DMS114 treated with DMSO at 0.1 percent for 48 hours (cell line): ENCODE measurements at regions not wholly inside any gene's neighbourhood (a gene's known extent, or its start where the extent isn't known, plus 50 kb on each side); places are given as distances from the start of the nearest gene placed in this dataset.

ENCODE experiments used
- DNase-seq: peaks from one replicate; lab custom pipeline; 2025; ENCODE audit not compliant: unreplicated experiment; lab: John Stamatoyannopoulos, UW

DNA sequence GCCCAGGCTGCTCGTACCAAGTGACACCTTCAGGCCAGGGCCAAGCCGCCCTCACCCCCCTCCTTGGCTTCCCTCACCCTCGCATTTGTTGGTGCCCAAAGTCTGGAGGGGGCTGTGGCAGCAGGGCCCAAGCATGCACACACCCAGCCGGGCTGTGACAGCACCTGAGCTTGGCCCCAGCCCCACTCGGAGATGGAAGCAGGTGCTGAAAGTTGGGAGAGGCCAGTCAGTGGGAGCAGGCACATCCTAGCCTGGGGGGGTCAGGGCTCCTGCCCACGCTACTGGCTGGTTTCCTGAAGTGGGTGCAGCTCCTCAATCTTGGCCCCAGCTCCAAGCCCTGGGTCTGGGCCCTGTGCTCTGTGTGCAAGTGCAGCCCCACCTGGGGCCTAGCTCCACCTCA, 228.0 kb downstream of the RDH14 start:
- DNase-seq = no peak

DNA sequence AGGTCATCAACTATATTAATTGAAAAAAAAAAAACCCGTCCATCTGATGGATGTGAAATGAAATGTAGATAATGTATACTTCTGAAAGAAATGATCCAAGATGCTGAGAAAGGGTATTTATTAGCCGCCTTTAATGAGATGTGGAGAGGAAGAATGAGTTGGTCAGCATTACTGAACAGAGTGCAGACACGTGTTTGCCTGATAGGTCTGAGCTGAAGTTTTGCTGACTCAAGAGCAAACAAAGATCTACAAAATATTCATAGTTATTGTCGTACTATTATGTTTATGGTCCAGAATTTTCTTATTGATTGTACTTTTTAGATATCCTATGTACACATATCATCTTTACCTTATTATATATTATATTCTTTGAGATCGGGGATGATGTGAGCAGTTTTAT, 235.3 kb downstream of the RDH14 start:
- no peak for DNase-seq

DNA sequence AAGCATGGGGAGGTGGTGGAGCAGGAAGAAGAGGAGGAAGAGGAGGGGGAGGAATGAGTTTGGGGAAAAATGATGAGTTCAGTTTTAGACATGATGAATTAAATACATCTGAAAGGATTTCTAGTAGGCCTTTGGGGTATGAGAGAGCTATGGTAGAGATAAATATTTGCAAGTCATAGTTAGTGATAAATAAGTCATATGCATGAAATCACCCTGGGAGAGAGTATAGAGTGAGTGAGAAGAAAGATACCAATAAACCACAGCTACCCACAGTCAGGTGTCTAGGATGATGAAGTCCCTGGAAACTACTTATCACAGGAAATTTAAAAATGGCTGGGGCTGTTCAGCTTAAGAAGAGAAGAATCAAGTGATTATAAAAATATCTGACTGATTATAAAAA, 240.5 kb downstream of the RDH14 start:
- DNase-seq = no peak

DNA sequence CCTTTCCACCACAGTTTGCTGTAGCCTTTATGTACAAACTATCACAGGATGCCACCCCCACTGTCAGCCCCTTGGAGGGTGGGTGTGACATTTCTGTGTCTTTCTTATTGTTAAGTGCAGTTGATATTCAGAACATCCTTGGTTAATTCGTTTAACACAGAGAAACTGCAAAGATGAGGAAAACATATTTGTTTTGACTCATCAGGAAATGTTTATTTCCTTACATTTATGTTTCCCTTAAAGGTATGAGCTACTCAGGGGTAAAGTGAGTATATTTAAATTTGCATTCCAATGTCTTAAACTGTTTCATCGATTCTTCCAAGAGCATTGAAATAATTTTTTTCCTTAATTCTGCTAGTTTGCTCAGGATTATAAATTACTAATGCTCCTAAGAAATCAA, 243.4 kb downstream of the RDH14 start:
- DNase-seq = no peak

DNA sequence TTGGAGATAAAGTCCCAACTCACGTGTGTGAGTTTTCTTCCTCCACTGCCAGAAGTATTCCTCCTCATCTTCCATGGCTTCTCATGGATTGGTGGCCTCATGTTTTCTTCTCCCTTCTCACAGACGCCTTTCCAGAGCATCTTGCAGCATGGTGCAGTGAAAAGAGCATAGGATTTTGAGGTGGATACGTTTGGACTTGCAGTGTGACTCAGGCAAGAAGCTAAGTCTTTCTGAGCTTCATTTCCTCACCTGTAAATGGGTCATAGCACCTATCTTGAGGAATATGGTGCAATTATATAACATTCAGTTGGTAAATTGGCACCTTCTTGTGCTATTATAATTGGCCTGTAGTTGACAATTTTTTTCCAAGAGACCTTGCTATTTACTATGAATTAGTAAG, 247.6 kb downstream of the RDH14 start:
- no peak for DNase-seq

DNA sequence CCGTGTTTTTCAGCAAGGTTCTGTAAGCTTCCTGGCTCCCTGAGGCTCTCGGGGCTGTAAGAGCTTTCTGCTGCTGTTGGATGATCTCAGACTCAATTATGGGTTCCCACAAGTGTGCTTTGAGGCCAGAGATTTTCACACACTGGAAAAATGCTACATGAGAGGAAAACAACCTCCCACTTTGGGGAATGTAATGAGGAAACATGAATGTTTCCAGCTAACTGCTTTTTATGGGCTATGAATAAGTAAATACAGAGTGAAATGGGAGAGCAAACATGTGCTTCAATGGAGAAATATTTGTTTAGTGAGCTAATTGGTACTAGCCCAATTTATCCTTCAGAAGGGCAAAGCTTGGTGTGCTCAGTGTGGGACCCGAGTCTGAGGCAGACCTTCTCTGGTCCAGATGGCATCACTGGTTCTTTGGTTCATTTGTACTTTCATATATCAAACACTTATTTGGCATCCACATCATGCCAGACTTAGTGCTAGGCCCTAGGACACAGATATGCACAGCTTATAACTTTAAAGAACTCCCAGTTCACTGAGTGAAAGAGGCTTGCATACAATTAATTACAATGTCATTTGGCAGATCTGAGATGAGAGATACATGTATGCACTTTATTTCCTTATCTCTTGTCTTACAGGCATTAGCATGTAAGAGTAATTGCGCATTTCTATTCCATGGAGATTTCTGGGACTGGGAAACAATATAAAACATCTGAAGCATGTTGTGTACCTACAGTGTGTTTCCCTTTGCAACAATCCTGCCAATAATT, 248.8 kb downstream of the RDH14 start:
- DNase-seq = no peak

DNA sequence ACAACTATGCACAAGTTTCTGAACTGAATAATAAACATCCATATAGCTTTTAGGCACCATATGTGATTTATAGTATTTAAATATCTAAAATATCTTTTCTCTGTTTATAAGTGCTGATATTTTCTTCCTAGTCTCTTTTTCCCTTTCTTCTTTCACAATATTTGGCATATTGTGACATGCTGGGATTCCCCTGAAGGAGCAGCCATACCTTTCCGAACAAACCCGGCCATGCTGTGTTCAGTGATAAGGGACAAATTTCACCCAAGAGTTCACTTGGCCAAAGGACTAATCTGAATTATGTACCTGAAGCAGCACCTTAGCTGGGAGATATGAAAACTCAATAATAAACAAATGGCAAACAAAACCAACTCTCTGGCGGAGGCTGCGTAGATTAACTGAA, 250.8 kb downstream of the RDH14 start:
- DNase-seq = no peak

DNA sequence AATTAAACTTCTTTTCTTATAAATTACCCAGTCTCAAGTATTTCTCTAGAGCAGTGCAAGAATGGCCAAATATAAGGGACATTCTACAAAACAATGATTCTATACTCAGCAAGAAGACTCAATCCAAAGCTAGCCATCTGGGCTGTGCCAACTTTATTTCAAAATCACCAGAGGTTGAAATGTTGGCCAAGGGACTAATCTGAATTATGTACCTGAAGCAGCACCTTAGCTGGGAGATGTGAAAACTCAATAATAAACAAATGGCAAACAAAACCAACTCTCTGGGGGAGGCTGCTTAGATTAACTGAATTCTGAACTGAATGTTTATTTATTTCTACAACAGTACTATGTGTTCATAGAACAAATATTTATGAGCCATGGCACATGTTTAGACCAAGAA, 251.3 kb downstream of the RDH14 start:
- DNase-seq = no peak

DNA sequence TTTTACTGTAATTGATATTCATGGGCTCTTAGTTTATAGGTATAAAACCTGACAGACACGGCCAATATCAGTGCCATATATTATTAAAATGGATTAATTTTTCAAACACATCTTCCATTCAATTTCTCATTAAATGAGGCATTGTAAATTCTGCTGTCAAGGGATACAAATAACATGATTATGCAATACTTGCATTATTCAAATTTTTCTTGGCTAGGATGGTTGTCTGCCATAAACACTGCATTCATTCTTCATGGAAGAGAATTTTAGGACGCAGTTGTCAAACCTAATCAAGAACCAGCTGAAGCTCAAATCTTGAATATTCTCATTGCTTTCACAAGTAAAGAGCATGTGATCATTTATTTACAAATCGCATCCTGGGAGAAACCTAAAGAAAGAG, 255.6 kb downstream of the RDH14 start:
- DNase-seq = no peak

DNA sequence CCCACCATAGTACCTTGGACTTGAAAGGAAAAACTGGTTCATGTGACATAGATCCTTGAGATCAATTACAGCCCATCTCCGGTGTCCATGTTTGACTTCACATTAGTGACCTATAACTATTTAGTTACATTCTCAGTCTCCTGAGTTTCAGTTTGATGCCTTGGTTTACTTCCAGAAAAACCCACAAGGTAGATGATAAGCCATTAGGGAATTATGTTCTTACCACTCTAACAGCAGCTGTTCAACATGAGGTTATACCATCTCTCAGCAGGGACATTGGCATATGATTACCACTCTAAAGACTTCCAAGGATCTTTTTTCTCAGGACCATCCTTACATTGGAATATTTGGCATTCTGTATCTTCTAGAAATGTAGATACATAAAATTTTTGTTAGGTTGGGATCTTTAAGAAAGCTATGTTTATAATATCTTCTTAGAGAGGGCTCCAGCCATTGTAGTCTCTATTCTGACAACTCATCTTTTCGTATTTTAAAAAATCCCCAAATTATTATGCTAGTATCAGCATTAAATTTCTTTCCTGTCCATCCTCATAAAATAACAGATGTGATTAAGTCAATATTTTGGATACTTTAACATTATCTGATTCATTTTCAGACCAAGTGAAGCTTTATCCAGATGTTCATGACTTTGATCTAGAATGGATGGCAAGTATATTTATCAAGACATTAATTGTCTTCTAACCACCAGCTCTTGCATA, 258.9 kb downstream of the RDH14 start:
- no peak for DNase-seq

DNA sequence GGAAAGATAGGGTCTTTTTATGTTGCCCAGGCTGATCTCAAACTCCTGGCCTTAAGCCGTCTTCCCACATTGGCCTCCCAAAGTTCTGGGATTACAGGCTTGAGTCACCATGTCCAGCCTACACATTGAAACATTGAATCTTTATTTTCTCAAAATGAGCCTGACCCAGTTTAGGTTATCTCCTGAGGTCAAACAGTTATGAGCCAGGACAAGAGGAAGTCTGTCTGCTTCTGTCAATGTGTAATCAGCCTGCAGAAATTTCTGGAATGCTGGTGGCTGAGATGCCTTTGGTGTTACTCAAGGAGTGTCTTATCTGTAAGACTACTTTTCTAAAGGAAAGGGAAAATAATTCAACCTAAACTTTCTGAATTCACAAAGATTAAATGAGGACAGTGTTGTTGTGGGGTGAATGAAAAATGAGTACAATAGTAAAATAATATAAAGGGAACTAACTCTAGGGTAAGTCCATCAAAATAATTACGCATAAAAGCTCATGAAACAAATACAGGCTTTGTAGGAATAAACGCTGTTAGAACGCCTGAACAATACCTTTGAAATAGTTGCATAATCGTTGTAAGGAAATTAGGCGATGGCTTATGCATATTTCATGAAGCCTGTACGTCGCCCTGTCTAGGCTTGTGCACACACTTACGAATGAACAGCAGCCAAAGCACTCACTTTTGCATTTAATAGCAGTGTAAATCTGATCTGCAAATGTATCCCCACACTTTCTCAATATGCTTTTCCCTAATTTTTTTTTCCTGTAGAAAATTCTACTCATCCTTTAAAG, 260.8 kb downstream of the RDH14 start:
- no peak for DNase-seq

DNA sequence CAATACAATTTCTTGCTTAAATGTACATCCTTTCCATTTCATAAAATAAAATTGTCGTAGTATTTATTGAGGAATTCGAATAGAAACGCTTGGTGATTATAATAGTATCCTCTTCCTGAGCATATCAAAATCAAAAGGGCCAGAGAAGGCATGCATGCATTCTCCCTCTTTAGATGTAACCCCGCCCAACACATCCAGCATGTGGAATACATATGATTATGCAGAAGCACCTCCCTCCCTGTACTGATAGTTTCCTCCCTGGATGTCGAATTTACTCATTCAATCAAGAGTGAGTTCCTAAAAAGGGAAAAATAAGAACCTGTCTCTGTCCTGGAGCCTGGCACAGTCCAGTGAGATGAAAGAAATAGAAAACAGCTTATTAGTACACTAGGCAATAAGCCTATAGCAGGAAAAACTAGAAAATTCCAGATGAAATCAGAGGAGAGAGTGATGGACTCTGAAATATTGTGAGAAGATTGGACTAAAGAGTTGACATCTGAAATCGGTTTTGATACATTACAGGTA, 262.9 kb downstream of the RDH14 start:
- DNase-seq = no peak

DNA sequence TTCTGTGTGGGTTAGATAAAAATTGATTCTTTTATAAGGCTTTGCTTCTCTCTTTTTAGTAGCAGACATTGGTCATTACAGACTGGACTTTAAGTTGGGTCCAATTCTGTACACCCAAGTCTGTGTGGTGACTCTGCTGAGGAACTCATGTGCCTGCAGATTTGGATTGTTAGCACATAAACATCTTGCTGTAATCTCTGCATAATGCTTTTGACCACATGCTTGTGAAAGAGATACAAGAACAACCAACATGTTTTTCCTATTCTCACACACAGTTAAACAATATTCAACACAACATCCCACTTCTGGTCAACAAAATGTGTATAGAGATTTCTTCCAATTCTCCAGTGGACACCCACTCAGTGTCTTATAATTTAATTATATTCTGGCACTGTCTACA, 270.1 kb downstream of the RDH14 start:
- no peak for DNase-seq

DNA sequence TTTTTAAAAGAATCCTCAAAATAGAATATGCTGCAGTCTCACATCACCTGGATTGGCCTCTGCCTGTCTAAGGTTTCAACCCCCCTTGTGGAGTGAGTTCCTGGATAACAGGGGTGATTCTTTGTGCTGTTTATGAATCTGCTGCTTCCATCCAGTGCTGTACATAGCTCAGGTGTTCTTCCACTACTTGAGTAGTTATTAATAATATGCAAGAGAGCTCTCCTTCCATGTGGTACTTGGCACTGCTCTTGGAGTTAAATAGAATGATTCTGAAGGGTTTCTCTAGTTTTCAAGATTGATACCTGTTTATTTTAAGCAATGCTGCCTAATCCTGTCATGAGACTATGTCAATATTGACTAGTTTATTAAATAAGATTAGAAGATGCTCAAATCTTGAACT, 273.6 kb downstream of the RDH14 start:
- no peak for DNase-seq

DNA sequence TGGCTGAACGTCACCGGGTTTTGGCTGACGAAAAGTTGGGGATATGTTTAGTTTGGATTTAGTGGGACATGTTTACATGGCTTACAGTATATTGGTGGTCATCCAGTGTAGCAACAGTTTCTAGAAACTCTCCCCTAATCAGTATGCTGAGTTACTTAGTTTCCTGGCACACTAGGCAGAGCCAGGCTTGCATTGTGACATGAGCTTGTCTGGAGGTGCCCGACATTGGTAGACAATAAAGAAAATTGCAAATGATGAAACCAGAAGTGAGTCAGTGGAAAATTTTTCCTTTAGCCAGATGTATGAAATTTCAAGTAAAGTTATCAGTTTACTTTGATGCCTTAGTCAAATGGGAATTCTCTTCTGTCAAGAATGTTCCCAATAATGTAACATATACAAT, 276.1 kb downstream of the RDH14 start:
- DNase-seq = no peak

DNA sequence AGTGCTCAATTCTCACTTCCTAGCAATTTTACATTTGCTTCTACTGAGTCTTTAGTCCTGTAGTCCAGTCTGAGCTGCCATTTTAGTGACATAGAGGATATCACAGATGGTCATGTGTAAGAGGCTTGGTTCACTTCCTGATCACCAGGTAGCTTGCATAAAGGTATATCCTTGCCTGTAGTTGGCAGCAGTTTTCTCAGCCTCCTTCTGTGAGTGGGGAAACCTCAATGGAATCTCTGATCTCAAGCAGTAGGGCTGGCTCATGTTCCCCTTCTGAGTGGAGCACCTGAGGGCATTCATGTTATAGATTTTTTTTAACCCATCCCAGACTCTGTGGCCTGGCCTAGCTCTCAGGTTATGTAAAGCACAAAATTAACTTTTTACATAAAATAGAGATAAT, 278.4 kb downstream of the RDH14 start:
- DNase-seq = no peak

DNA sequence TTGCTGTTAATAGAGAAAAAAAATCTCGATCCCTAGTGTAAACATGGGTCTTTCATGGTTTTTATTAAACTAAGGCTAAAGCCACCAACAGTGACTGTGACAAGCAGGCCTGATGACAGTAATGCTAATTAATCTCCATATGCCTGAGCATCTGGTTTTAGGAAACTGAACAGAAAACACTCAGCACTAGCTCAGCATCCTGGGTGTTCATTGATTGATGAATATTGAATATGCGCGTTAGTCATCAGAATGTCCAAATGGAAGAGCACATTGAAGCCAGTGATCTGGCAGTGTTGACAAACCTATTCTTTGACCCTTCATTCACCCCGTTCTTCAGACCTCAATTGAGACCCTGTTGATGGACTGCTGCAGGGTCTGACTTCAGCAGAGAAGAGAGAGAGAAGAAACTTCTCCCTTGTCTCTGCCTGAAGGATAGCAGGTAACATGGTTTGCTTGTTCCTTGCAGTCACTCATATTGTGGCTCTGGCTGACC, 283.8 kb downstream of the RDH14 start:
- no peak for DNase-seq

DNA sequence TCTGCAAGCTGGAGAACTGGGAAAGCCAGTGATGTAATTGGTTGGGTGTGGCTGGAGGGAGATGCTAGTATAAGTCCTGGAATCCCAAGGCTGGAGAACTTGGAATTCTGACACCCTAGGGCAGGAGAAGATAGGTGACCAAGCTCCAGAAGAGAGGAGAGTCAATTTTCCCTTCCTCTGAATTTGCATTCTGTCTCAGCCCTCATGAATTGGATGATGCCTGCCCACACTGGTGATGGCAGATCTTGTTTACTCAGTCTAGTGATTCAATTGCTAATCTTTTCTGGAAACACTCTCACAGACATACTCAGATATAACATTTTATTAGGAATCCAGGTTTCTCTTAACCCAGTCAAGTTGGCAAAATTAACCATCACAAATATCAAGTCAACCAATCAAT, 287.2 kb downstream of the RDH14 start:
- DNase-seq = no peak

DNA sequence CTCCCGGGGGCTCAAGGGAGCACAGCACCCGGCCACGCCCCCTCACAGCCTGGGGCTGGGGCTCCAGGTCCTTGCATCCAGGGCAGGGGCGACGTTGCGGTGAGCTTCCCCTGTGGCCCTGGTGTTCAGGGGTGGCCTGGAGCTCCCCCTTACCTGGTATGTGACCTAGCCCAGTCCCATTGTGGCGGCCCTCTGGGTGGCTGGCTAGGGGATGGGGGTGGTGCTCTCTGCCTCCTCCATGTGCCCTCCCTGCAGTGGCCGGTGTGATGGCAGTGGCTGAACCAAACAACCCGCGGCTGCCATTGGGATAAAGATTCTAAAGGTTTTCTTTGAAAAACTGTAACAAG, 288.3 kb downstream of the RDH14 start:
- DNase-seq = no peak

DNA sequence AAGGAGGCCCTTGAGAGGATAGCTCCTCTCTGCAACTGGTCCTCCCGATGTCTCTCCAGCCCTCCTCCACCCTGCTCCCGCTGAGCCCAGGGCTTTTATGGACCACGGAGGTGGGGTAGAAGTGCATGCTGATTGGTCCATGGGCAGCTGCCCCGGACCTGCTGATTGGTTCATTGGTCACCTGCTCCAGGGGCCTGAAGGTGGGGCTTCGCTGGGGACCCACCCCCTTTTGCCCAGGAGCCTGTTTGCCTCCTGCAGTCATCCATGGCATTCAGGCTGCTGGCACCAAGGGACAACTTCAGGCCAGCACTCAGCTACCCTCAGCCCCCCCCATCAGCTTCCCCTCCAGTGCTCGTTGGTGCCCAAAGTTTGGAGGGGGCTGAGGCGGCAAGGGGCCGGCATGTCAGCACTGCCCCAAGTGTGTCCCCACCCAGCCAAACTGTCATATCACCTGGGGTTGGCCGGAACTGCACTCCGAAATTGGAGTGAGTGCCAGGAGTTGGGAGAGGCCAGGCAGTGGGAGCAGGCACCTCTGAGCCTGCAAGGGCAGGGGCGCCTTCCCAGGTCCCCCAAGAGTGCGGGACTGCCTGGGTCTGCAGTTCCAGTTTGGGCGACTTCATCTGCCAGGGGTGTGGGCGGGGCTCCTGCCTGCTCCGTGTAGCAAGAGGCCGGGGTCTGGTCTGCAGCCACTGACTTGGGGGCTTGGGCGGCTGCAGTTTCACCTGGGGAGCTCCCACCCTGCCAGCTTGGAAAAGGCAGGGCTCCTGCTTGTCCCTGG, 288.9 kb downstream of the RDH14 start:
- DNase-seq = no peak

DNA sequence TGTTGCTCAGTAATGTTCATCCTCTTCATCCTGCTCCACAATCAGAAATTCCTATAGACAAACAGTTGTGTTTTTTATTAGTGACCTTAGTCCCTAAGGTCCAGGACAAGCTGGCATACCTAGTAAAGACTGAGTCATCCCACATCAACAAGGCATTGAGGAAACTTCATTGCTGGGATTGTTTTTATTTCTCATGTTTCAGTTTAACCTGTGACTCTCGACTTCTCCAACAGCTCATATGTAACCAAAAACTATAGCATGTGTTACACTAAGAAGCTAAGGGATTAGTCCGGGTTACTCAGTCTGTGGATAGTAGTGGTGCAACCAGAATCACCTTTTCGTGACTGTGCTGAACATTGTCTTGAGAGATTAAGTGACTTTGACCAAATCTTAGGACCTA, 292.1 kb downstream of the RDH14 start:
- no peak for DNase-seq
